ENCODE measurements at regions not wholly inside any gene's neighbourhood (a gene's known extent, or its start where the extent isn't known, plus 50 kb on each side); places are given as distances from the start of the nearest gene placed in this dataset.

DNA sequence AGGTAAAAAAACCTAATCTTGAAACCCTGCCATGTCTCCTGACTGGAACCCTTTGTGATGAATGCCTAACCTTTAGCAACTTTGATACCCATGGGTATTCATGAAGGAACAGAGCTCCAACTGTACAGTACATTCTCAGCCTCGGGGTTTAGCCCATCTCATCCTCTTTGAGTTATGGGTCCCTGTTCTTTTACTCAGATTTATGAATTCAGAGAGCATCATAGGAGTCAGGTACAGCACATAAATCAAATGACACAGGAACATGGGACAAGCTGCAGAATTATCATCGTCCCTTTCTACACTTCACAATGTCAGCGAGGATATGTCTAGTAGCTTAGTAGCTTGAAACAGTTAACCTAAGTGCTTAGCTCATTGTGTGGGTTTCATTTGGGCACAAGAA is 527.4 kb downstream of the NOVA1 start:
- Histone ChIP-seq H3K9me3 (no peaks in the 10 kb centered on the region), H3K27me3 (no peaks in the 10 kb centered on the region), H3K4me1 (no peaks in the 10 kb centered on the region), H3K36me3 (no peaks in the 10 kb centered on the region), H3K4me3 (ENCODE audit: low read depth, low read length) (no peak overlapping the region)
- DNase-seq: no peak
- TF ChIP-seq, protein P1, sequence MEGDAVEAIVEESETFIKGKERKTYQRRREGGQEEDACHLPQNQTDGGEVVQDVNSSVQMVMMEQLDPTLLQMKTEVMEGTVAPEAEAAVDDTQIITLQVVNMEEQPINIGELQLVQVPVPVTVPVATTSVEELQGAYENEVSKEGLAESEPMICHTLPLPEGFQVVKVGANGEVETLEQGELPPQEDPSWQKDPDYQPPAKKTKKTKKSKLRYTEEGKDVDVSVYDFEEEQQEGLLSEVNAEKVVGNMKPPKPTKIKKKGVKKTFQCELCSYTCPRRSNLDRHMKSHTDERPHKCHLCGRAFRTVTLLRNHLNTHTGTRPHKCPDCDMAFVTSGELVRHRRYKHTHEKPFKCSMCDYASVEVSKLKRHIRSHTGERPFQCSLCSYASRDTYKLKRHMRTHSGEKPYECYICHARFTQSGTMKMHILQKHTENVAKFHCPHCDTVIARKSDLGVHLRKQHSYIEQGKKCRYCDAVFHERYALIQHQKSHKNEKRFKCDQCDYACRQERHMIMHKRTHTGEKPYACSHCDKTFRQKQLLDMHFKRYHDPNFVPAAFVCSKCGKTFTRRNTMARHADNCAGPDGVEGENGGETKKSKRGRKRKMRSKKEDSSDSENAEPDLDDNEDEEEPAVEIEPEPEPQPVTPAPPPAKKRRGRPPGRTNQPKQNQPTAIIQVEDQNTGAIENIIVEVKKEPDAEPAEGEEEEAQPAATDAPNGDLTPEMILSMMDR (IDR thresholded peaks at IDR 0.05; ENCODE audit: low read depth, low read length): no peak

DNA sequence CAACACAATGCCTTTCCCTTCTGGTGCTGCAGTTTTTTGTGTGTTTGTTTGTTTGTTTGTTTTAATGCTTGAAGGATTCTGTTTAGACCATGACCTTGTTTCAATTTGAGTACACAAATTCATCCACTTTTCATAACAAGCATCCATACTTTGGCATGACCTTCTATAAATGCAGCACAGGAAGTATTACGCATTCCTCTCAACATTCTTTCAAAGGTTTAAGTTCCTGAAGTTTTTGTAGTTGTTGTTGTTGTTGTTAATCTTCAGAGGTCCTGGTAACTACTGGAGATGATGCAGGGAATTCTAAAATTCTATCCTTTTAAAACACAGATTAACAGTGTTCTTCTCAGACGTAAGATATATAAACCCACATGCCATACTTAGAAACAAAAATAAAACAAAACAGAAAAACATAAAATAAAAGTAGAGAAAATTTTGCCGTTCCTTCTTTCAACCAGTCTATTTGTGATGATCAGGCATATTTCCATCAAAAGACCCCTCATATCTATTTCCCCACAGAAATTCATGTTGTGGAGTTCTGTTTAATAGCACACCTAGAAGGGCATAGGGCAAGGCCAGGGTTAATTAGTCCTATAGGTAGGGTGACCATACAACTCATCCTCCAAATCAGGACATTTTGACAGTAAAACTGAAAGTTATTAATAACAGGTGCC is 529.9 kb downstream of the NOVA1 start:
- H3K27me3 ChIP-seq: no peaks in the 10 kb centered on the region
- H3K4me1 ChIP-seq: no peaks in the 10 kb centered on the region
- TF ChIP-seq, protein P1 (IDR thresholded peaks at IDR 0.05; ENCODE audit: low read depth, low read length): no peak
- no peaks in the 10 kb centered on the region for H3K36me3 ChIP-seq
- DNase-seq: no peak
- H3K9me3 ChIP-seq: no peaks in the 10 kb centered on the region
- no peak overlapping the region for H3K4me3 ChIP-seq (ENCODE audit: low read depth, low read length)

DNA sequence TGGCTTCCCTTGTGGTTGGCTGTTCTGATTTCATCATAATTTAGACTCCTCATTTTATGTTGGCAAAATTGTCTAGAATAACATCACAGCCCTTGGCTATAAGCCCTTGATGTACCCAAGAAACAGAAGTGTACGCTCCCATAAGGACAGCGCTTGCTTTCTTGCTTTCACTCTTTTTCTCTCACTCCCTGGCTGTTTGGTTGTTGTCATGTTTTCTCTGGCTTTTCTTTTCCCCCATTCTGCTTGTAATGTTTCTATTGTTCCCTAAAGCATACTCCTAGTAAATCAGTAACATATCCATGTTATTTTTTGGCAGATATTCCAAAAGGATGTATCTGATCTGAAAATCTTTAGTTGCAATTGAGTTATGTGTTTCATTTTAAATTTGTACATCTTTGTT is 530.5 kb downstream of the NOVA1 start:
- no peaks in the 10 kb centered on the region for H3K36me3 ChIP-seq
- no peaks in the 10 kb centered on the region for H3K9me3 ChIP-seq
- TF ChIP-seq, protein P1 (IDR thresholded peaks at IDR 0.05; ENCODE audit: low read depth, low read length): no peak
- no peaks in the 10 kb centered on the region for H3K27me3 ChIP-seq
- H3K4me1 ChIP-seq: no peaks in the 10 kb centered on the region
- DNase-seq: no peak
- H3K4me3 ChIP-seq (ENCODE audit: low read depth, low read length): no peak overlapping the region

DNA sequence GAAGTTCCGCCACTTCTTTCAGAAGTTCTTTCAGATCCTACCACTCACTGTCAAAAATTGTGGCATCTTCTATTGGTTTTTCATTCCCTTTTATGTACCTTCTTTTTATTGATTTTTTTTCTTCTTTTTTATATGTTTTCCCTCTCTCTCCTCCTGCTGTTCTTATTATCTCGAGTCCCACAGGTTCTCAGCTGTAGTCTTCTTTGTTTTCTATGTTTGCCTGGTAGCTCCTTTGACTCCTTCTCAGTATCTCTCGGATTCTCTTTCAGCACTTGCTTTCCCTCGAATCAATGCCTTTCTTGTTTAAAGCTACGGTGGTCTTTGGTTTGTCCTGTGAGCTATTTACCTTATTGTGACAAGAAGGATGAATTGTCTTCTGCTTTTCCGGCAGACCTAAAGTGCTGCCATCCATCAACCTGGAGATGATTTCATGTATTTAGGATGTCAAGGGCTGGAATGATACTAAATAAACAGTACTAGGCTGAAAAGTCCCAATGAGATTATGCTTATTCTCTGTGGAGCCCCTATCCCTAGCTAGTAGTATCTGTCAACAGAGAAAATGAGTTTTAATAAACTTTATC is 541.7 kb downstream of the NOVA1 start:
- TF ChIP-seq, protein P1 (IDR thresholded peaks at IDR 0.05; ENCODE audit: low read depth, low read length): no peak
- no peaks in the 10 kb centered on the region for H3K36me3 ChIP-seq
- no peaks in the 10 kb centered on the region; the same call in 1 of the 2 replicates for H3K9me3 ChIP-seq
- no peak for DNase-seq
- no peak overlapping the region for H3K4me3 ChIP-seq (ENCODE audit: low read depth, low read length)
- no peaks in the 10 kb centered on the region for H3K27me3 ChIP-seq
- H3K4me1 ChIP-seq: no peaks in the 10 kb centered on the region

DNA sequence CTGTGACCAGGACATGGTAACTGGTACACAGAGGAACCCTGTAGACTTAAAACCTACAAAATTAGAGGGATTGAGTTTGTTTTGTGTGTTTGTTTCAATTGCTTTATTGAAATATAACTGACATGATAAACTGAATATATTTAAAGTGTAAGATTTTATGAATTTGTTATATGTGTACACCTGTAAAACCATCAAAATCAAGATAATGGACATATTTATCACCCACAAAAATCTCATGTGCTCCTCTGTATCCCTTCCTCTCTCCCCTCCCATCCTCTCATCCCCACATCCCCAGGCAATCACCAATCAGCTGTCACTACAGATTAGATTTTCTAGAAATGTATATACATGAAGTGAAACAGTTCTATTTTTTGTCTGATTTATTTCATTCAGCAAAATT is 565.5 kb downstream of the NOVA1 start:
- no peaks in the 10 kb centered on the region for H3K4me1 ChIP-seq
- TF ChIP-seq, protein P1 (IDR thresholded peaks at IDR 0.05; ENCODE audit: low read depth, low read length): no peak
- no peaks in the 10 kb centered on the region for H3K9me3 ChIP-seq
- H3K4me3 ChIP-seq (ENCODE audit: low read depth, low read length): no peak overlapping the region
- no peak for DNase-seq
- no peaks in the 10 kb centered on the region for H3K36me3 ChIP-seq
- no peaks in the 10 kb centered on the region for H3K27me3 ChIP-seq

DNA sequence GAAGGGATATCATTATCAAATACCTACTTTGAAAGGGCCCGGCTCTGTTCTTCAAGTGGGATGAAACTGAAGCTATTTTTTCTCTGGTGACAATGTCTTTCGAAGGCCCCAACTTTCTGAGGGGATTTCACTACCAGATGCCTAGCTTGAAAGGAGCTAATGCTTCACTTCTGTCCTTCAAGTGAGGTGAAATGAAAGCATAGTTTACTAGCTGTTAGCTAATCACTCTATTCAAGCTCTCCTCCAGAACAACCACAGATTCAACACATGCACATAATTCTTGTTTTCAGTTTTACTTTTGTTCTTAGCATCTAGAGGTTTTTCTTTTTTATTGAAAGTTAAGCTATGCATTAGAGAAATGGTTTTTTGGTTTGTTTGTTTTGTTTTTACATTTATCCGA is 571.4 kb downstream of the NOVA1 start:
- H3K4me3 ChIP-seq (ENCODE audit: low read depth, low read length): no peak overlapping the region
- no peaks in the 10 kb centered on the region for H3K27me3 ChIP-seq
- H3K4me1 ChIP-seq: no peaks in the 10 kb centered on the region
- no peaks in the 10 kb centered on the region for H3K36me3 ChIP-seq
- H3K9me3 ChIP-seq: no peaks in the 10 kb centered on the region
- TF ChIP-seq, protein P1 (IDR thresholded peaks at IDR 0.05; ENCODE audit: low read depth, low read length): no peak
- no peak for DNase-seq

Measured in BE2C (cell line).